Right lobe of liver (tissue), 6 donors: ENCODE measurements at regions not wholly inside any gene's neighbourhood (a gene's known extent, or its start where the extent isn't known, plus 50 kb on each side); places are given as distances from the start of the nearest gene placed in this dataset.

Experiments used
- ATAC-seq, 4 donors: fragments of 200-7000 bp; cut with Tn5 transposase; one replicate each; pipeline ENCODE4 v1.9.1; 2020; ENCODE audit warnings: mild to moderate bottlenecking in 4 of 4, moderate library complexity in 4 of 4
- DNase-seq, 3 donors: peaks; one replicate each; pipeline ENCODE4 v3.0.0-alpha.2; 2020
- H3K27ac ChIP-seq, 3 donors: fragments of 200-600 bp; one replicate each; pipeline ENCODE4 v1.8.0; 2022
- H3K27me3 ChIP-seq, 2 donors: fragments of 200-600 bp; one replicate each; pipeline ENCODE4 v1.8.0; 2022
- H3K36me3 ChIP-seq, 4 donors: fragments of 200-600 bp; sonication (generic) in 1 of 4; one replicate each; pipeline versions ENCODE4 v1.5.1 to v1.8.0; 2017 to 2022; ENCODE audit warnings: control low read depth in 1 of 4
- H3K4me1 ChIP-seq, 4 donors: fragments of 200-600 bp; sonication (generic) in 1 of 4; one replicate each; pipeline versions ENCODE4 v1.5.1 to v1.8.0; 2017 to 2022; ENCODE audit warnings: control low read depth in 1 of 4
- H3K4me3 ChIP-seq, 3 donors: fragments of 200-600 bp; one replicate each; pipeline ENCODE4 v1.8.0; 2022
- H3K9me3 ChIP-seq, 4 donors: fragments of 200-600 bp; sonication (generic) in 1 of 4; one replicate each; pipeline versions ENCODE4 v1.5.1 to v1.8.0; 2017 to 2022; ENCODE audit warnings: control low read depth in 1 of 4
- POLR2A ChIP-seq: fragments of 450-650 bp; IDR thresholded peaks from one replicate; pipeline ENCODE4 v1.6.1; 2017; ENCODE audit warnings: antibody characterized with exemption, mild to moderate bottlenecking
- WGBS: methylation state at CpG from one replicate; pipeline ENCODE4 v1.1.6; 2018; ENCODE audit warnings: low coverage, low lambda C conversion rate; ENCODE audit not compliant: insufficient coverage; ENCODE audit errors: missing lambda C conversion rate; 5-methylcytosine and 5-hydroxymethylcytosine counted together
- intact Hi-C, 2 donors: fragments of 100-400 bp; cut with DNase I; formaldehyde crosslinking; loops; one replicate each; pipeline versions ENCODE4 v1.11.2 to v1.14.1; 2022
- TF ChIP-seq, protein P1 (sequence below), 4 donors: fragments of 200-600 bp in 3 of 4; fragments of 450-650 bp in 1 of 4; IDR thresholded peaks; one replicate each; pipeline versions ENCODE4 v1.5.1 to v1.8.0; 2016 to 2022; ENCODE audit warnings: antibody characterized with exemption in 4 of 4, mild to moderate bottlenecking in 2 of 4
- donor health status: DM: no; HTN: yes; CAD: no.
- donor health status: DM: no; HTN: no; CAD: no.
- donor health status: DM: no; HTN: no; CAD: no.
- donor health status: DM: no; HTN: yes; CAD: no.
- donor health status: DM: no; HTN: yes; CAD: no.

DNA sequence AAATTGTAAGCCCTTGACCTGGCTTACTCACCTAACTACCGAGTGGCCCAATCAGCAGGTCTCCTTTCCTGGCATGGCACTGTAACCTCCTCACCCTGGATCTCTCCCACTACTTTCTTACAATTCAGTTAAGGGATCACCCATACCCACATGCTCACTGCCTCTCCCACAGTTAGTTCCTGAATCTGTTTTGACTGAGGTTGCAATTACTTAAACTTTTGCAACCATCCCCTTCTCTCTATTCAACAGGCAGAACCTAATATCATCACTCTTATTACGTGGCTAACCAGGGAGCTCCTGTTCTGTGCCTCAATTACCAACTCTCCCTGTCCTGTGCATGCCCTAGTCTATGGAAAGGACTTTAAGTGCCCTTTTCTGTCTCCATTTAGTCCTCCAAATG is 84.2 kb upstream of the IKZF1 start:
- Histone ChIP-seq H3K27ac (no peak overlapping the region), H3K27me3 (no peaks in the 10 kb centered on the region), H3K4me1 (no peaks in the 10 kb centered on the region), H3K36me3 (no peaks in the 10 kb centered on the region), H3K4me3 (no peak overlapping the region), H3K9me3 (no peaks in the 10 kb centered on the region)
- TF ChIP-seq POLR2A: no peak
- TF ChIP-seq, protein P1, sequence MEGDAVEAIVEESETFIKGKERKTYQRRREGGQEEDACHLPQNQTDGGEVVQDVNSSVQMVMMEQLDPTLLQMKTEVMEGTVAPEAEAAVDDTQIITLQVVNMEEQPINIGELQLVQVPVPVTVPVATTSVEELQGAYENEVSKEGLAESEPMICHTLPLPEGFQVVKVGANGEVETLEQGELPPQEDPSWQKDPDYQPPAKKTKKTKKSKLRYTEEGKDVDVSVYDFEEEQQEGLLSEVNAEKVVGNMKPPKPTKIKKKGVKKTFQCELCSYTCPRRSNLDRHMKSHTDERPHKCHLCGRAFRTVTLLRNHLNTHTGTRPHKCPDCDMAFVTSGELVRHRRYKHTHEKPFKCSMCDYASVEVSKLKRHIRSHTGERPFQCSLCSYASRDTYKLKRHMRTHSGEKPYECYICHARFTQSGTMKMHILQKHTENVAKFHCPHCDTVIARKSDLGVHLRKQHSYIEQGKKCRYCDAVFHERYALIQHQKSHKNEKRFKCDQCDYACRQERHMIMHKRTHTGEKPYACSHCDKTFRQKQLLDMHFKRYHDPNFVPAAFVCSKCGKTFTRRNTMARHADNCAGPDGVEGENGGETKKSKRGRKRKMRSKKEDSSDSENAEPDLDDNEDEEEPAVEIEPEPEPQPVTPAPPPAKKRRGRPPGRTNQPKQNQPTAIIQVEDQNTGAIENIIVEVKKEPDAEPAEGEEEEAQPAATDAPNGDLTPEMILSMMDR (IDR thresholded peaks at IDR 0.05): no peak
- WGBS: 23% methylated on average over 2 of the region's 2 CpGs
- no peak for DNase-seq
- intact Hi-C loops: no loop called here
- ATAC-seq: peak in 3 of 4 donors; percentile 25 to 42 (median 32)

DNA sequence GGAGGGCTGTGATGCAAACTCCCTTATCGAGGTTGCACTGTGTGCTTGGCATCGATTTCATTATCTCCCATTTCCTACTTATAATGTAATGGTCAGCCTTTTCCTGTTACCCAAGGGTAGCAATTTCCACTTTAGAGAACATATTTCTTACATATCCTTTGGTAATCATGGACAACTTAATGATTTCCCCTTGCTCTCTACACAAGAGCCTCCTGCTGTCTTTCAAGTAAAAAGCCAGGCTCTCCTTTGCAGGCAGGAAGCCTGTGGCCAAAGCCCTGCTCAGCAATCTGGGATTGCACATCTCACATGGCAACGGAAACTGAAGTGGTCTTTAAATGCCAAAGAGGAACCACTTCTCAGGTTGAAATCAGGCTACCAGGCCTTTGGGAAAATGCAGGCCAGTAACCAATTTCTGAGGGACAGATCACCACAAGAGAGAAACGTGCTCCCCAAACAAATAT is 86.7 kb upstream of the IKZF1 start:
- peak in 1 of 4 donors; percentile 25 for ATAC-seq
- TF ChIP-seq POLR2A: no peak
- TF ChIP-seq, protein P1 (IDR thresholded peaks at IDR 0.05): no peak
- intact Hi-C loops: loop anchor here in 1 of 2 donors (10.0 kb wide), 1 partner anchor 217 kb away; no protein-coding TSS in a partner anchor
- Histone ChIP-seq H3K36me3 (no peaks in the 10 kb centered on the region), H3K27ac (no peak overlapping the region), H3K4me3 (no peak overlapping the region), H3K4me1 (no peaks in the 10 kb centered on the region), H3K27me3 (no peaks in the 10 kb centered on the region), H3K9me3 (no peaks in the 10 kb centered on the region)
- DNase-seq: no peak
- WGBS: 41% methylated on average over 4 of the region's 4 CpGs

DNA sequence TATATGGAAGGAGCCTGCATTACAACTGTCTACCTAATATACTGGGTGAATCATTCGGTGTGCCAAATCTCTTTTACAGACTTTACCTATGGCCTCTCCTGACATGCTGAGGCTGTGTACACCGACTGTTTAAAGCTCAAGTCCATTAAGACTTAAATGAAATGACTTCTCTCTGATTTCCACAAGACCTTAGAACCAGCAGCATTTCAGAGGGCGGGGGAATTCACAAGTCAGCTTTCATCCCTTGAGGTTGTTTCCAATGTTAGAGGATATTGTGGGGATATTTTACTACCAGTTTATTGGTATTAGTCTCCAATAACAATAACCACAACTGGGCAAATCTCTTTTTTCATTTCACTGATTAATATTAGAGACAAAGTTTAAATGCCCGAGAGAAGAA is 87.1 kb upstream of the IKZF1 start:
- DNase-seq: no peak
- ATAC-seq: no peak
- Histone ChIP-seq H3K27me3 (no peaks in the 10 kb centered on the region), H3K9me3 (no peaks in the 10 kb centered on the region), H3K36me3 (no peaks in the 10 kb centered on the region), H3K4me1 (no peaks in the 10 kb centered on the region), H3K27ac (no peak overlapping the region), H3K4me3 (no peak overlapping the region)
- 66% methylated on average over 4 of the region's 4 CpGs for WGBS
- intact Hi-C loops: loop anchor here in 1 of 2 donors (10.0 kb wide), 1 partner anchor 217 kb away; no protein-coding TSS in a partner anchor
- TF ChIP-seq POLR2A: no peak

DNA sequence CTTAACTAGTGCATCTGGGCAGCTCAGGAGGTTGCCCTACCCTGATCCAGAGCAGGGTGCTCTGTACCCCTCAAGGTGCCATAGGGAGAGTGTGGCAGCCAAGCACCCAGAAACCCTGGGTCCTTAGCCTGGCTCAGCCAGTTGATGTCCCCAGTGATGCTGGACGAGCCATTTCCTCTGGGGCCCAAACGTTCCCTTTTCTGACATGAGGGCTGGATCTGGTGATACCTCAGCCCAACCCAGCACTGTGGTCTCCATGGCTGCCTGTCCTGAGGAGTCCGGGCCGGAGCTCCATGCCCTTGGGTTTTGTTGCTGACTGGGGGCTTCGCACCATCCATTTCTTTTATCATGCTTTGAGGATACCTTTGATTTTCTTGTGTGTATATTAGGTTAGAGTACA is 87.9 kb upstream of the IKZF1 start:
- TF ChIP-seq, protein P1 (IDR thresholded peaks at IDR 0.05): no peak
- TF ChIP-seq POLR2A: no peak
- ATAC-seq: no peak
- H3K27ac ChIP-seq: no peak overlapping the region
- H3K9me3 ChIP-seq: no peaks in the 10 kb centered on the region
- H3K27me3 ChIP-seq: no peaks in the 10 kb centered on the region
- intact Hi-C loops: loop anchor here in 1 of 2 donors (10.0 kb wide), 1 partner anchor 218 kb away; no protein-coding TSS in a partner anchor
- 64% methylated on average over 4 of the region's 5 CpGs for WGBS
- H3K4me1 ChIP-seq: no peaks in the 10 kb centered on the region
- H3K4me3 ChIP-seq: no peak overlapping the region
- H3K36me3 ChIP-seq: no peaks in the 10 kb centered on the region
- no peak for DNase-seq

DNA sequence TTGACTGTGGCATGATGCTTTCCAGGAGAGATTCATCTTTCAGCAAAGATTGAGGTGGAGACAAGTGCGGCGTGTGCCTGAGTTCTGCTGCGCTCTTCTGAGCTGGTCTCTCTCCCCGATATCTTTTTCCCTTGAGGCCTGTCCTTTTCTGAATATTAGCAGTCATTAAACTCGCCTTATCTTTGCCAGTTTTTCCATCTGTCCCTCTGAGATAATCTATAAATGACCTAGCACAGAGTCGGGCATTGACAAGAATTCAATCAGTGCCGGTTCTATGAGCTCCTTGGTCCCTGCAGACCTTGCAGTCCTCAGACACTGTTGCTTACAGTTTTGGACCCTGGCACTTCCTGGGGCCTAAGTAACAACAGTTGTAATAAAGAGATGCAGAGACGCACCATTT is 89.7 kb upstream of the IKZF1 start:
- intact Hi-C loops: loop anchor here in 1 of 2 donors (10.0 kb wide), 1 partner anchor 220 kb away; no protein-coding TSS in a partner anchor
- no peak overlapping the region for H3K4me3 ChIP-seq
- no peaks in the 10 kb centered on the region for H3K27me3 ChIP-seq
- TF ChIP-seq POLR2A: no peak
- TF ChIP-seq, protein P1 (IDR thresholded peaks at IDR 0.05): no peak
- ATAC-seq (no peak), DNase-seq (no peak)
- H3K27ac ChIP-seq: no peak overlapping the region
- H3K4me1 ChIP-seq: no peaks in the 10 kb centered on the region
- WGBS: 61% methylated on average over 6 of the region's 8 CpGs
- no peaks in the 10 kb centered on the region for H3K9me3 ChIP-seq
- H3K36me3 ChIP-seq: no peaks in the 10 kb centered on the region
